Astrocyte of the spinal cord (primary cell): ENCODE measurements at regions not wholly inside any gene's neighbourhood (a gene's known extent, or its start where the extent isn't known, plus 50 kb on each side); places are given as distances from the start of the nearest gene placed in this dataset.

Source experiments
- DNase-seq: peaks from one replicate; pipeline ENCODE4 v3.0.0; 2011; ENCODE audit warnings: low read depth, low spot score
- H3K4me3 ChIP-seq: 2 replicates; pipeline ENCODE4 v1.5.1; 2011; ENCODE audit warnings: low read depth, mild to moderate bottlenecking, low read length, moderate library complexity
- CTCF ChIP-seq: IDR thresholded peaks from 2 replicates; pipeline ENCODE4 v1.5.1; 2012; ENCODE audit warnings: low read depth, mild to moderate bottlenecking, low read length, inconsistent platforms
- in situ Hi-C: cut with HindIII; loops from 2 replicates; pipeline ENCODE4 v1.10.0; 2017; ENCODE audit warnings: low sequenced_read_pairs

- DNase-seq: no peak
- TF ChIP-seq CTCF: no peak
- in situ Hi-C loops: no loop called here
- no peak overlapping the region for H3K4me3 ChIP-seq
Observed at GRCh38 chrX:96619588-96619987, 65.1 kb upstream of the DIAPH2 start.

- in situ Hi-C loops: no loop called here
- no peak overlapping the region for H3K4me3 ChIP-seq
- no peak for DNase-seq
- no peak for TF ChIP-seq CTCF
Observed at GRCh38 chrX:96621811-96622210, 62.8 kb upstream of the DIAPH2 start.
